ENCODE measurements at regions not wholly inside any gene's neighbourhood (a gene's known extent, or its start where the extent isn't known, plus 50 kb on each side); places are given as distances from the start of the nearest gene placed in this dataset.

GRCh38 chr2:8080063-8080462, 601.8 kb upstream of the ID2 start:
- in situ Hi-C loops (cut with MboI; ENCODE audit: low sequenced_read_pairs), result no loop called here
- Histone ChIP-seq H3K9me3 (no peaks in the 10 kb centered on the region), H3K4me1 (no peaks in the 10 kb centered on the region), H3K27me3 (ENCODE audit: low read depth) (no peaks in the 10 kb centered on the region), H3K36me3 (replicated peaks) (no peaks in the 10 kb centered on the region), H3K4me3 (no peak overlapping the region)
- DNase-seq (ENCODE audit: low spot score in 2 of 2), result no peak

- no peaks in the 10 kb centered on the region for H3K27me3 ChIP-seq (ENCODE audit: low read depth)
- H3K4me1 ChIP-seq, result no peaks in the 10 kb centered on the region
- no peak for DNase-seq (ENCODE audit: low spot score in 2 of 2)
- in situ Hi-C loops (cut with MboI; ENCODE audit: low sequenced_read_pairs), result no loop called here
- H3K36me3 ChIP-seq (replicated peaks), result no peaks in the 10 kb centered on the region
- H3K4me3 ChIP-seq, result no peak overlapping the region
- no peaks in the 10 kb centered on the region for H3K9me3 ChIP-seq
These were observed 600.7 kb upstream of the ID2 start for GRCh38 chr2:8081130-8081529.

- Histone ChIP-seq H3K27me3 (ENCODE audit: low read depth) (no peaks in the 10 kb centered on the region), H3K4me1 (no peaks in the 10 kb centered on the region), H3K4me3 (no peak overlapping the region), H3K36me3 (replicated peaks) (no peaks in the 10 kb centered on the region), H3K9me3 (no peaks in the 10 kb centered on the region)
- no peak for DNase-seq (ENCODE audit: low spot score in 2 of 2)
- in situ Hi-C loops (cut with MboI; ENCODE audit: low sequenced_read_pairs), result no loop called here
These were observed 599.0 kb upstream of the ID2 start for GRCh38 chr2:8082840-8083239.

- H3K4me1 ChIP-seq, result no peaks in the 10 kb centered on the region
- no peak for DNase-seq (ENCODE audit: low spot score in 2 of 2)
- in situ Hi-C loops (cut with MboI; ENCODE audit: low sequenced_read_pairs), result no loop called here
- H3K27me3 ChIP-seq (ENCODE audit: low read depth), result no peaks in the 10 kb centered on the region
- H3K36me3 ChIP-seq (replicated peaks), result no peaks in the 10 kb centered on the region
- no peaks in the 10 kb centered on the region for H3K9me3 ChIP-seq
- H3K4me3 ChIP-seq, result no peak overlapping the region
These were observed 595.5 kb upstream of the ID2 start for GRCh38 chr2:8086357-8086756.

GRCh38 chr2:8086796-8087479, 594.9 kb upstream of the ID2 start:
- DNase-seq (ENCODE audit: low spot score in 2 of 2), result no peak
- Histone ChIP-seq H3K4me1 (no peaks in the 10 kb centered on the region), H3K4me3 (no peak overlapping the region), H3K27me3 (ENCODE audit: low read depth) (no peaks in the 10 kb centered on the region), H3K36me3 (replicated peaks) (no peaks in the 10 kb centered on the region), H3K9me3 (no peaks in the 10 kb centered on the region)
- in situ Hi-C loops (cut with MboI; ENCODE audit: low sequenced_read_pairs), result no loop called here

GRCh38 chr2:8087480-8087840, 594.4 kb upstream of the ID2 start:
- DNase-seq (ENCODE audit: low spot score in 2 of 2), result no peak
- no peak overlapping the region for H3K4me3 ChIP-seq
- in situ Hi-C loops (cut with MboI; ENCODE audit: low sequenced_read_pairs), result no loop called here
- no peaks in the 10 kb centered on the region for H3K36me3 ChIP-seq (replicated peaks)
- H3K4me1 ChIP-seq, result no peaks in the 10 kb centered on the region
- H3K27me3 ChIP-seq (ENCODE audit: low read depth), result no peaks in the 10 kb centered on the region
- H3K9me3 ChIP-seq, result no peaks in the 10 kb centered on the region

GRCh38 chr2:8088810-8089209, 593.0 kb upstream of the ID2 start:
- no peaks in the 10 kb centered on the region for H3K9me3 ChIP-seq
- no peaks in the 10 kb centered on the region for H3K36me3 ChIP-seq (replicated peaks)
- in situ Hi-C loops (cut with MboI; ENCODE audit: low sequenced_read_pairs), result no loop called here
- no peak overlapping the region for H3K4me3 ChIP-seq
- no peaks in the 10 kb centered on the region for H3K4me1 ChIP-seq
- DNase-seq (ENCODE audit: low spot score in 2 of 2), result no peak
- H3K27me3 ChIP-seq (ENCODE audit: low read depth), result no peaks in the 10 kb centered on the region

GRCh38 chr2:8089596-8089995, 592.3 kb upstream of the ID2 start:
- H3K4me3 ChIP-seq, result no peak overlapping the region
- in situ Hi-C loops (cut with MboI; ENCODE audit: low sequenced_read_pairs), result no loop called here
- H3K27me3 ChIP-seq (ENCODE audit: low read depth), result no peaks in the 10 kb centered on the region
- no peaks in the 10 kb centered on the region for H3K36me3 ChIP-seq (replicated peaks)
- H3K9me3 ChIP-seq, result no peaks in the 10 kb centered on the region
- H3K4me1 ChIP-seq, result no peaks in the 10 kb centered on the region
- DNase-seq (ENCODE audit: low spot score in 2 of 2), result no peak

- no peak overlapping the region for H3K4me3 ChIP-seq
- H3K9me3 ChIP-seq, result no peaks in the 10 kb centered on the region
- H3K4me1 ChIP-seq, result no peaks in the 10 kb centered on the region
- no peaks in the 10 kb centered on the region for H3K36me3 ChIP-seq (replicated peaks)
- H3K27me3 ChIP-seq (ENCODE audit: low read depth), result no peaks in the 10 kb centered on the region
- in situ Hi-C loops (cut with MboI; ENCODE audit: low sequenced_read_pairs), result no loop called here
- DNase-seq (ENCODE audit: low spot score in 2 of 2), result no peak
These were observed 590.8 kb upstream of the ID2 start for GRCh38 chr2:8090748-8091700.

- Histone ChIP-seq H3K27me3 (ENCODE audit: low read depth) (no peaks in the 10 kb centered on the region), H3K9me3 (no peaks in the 10 kb centered on the region), H3K4me3 (no peak overlapping the region), H3K4me1 (no peaks in the 10 kb centered on the region), H3K36me3 (replicated peaks) (no peaks in the 10 kb centered on the region)
- in situ Hi-C loops (cut with MboI; ENCODE audit: low sequenced_read_pairs), result no loop called here
- no peak for DNase-seq (ENCODE audit: low spot score in 2 of 2)
These were observed 587.3 kb upstream of the ID2 start for GRCh38 chr2:8094526-8094925.

- DNase-seq (ENCODE audit: low spot score in 2 of 2), result no peak
- Histone ChIP-seq H3K36me3 (replicated peaks) (no peaks in the 10 kb centered on the region), H3K27me3 (ENCODE audit: low read depth) (no peaks in the 10 kb centered on the region), H3K4me1 (no peaks in the 10 kb centered on the region), H3K4me3 (no peak overlapping the region), H3K9me3 (no peaks in the 10 kb centered on the region)
- in situ Hi-C loops (cut with MboI; ENCODE audit: low sequenced_read_pairs), result no loop called here
These were observed 585.9 kb upstream of the ID2 start for GRCh38 chr2:8095978-8096377.

GRCh38 chr2:8096484-8096883, 585.4 kb upstream of the ID2 start:
- H3K9me3 ChIP-seq, result no peaks in the 10 kb centered on the region
- H3K36me3 ChIP-seq (replicated peaks), result no peaks in the 10 kb centered on the region
- no peak for DNase-seq (ENCODE audit: low spot score in 2 of 2)
- no peaks in the 10 kb centered on the region for H3K27me3 ChIP-seq (ENCODE audit: low read depth)
- no peak overlapping the region for H3K4me3 ChIP-seq
- no peaks in the 10 kb centered on the region for H3K4me1 ChIP-seq
- in situ Hi-C loops (cut with MboI; ENCODE audit: low sequenced_read_pairs), result no loop called here

GRCh38 chr2:8098476-8099266, 583.2 kb upstream of the ID2 start:
- Histone ChIP-seq H3K9me3 (no peaks in the 10 kb centered on the region), H3K4me3 (no peak overlapping the region), H3K4me1 (no peaks in the 10 kb centered on the region), H3K36me3 (replicated peaks) (no peaks in the 10 kb centered on the region), H3K27me3 (ENCODE audit: low read depth) (no peaks in the 10 kb centered on the region)
- in situ Hi-C loops (cut with MboI; ENCODE audit: low sequenced_read_pairs), result no loop called here
- DNase-seq (ENCODE audit: low spot score in 2 of 2), result no peak

- H3K27me3 ChIP-seq (ENCODE audit: low read depth), result no peaks in the 10 kb centered on the region
- in situ Hi-C loops (cut with MboI; ENCODE audit: low sequenced_read_pairs), result no loop called here
- DNase-seq (ENCODE audit: low spot score in 2 of 2), result no peak
These were observed 582.6 kb upstream of the ID2 start for GRCh38 chr2:8099267-8099582.

More at GRCh38 chr2:8099267-8099582, 582.6 kb upstream of the ID2 start:
- Histone ChIP-seq H3K36me3 (replicated peaks) (no peaks in the 10 kb centered on the region), H3K4me3 (no peak overlapping the region), H3K4me1 (no peaks in the 10 kb centered on the region), H3K9me3 (no peaks in the 10 kb centered on the region)

Data from HAP-1 (cell line).